ENCODE measurements at regions not wholly inside any gene's neighbourhood (a gene's known extent, or its start where the extent isn't known, plus 50 kb on each side); places are given as distances from the start of the nearest gene placed in this dataset.

DNA sequence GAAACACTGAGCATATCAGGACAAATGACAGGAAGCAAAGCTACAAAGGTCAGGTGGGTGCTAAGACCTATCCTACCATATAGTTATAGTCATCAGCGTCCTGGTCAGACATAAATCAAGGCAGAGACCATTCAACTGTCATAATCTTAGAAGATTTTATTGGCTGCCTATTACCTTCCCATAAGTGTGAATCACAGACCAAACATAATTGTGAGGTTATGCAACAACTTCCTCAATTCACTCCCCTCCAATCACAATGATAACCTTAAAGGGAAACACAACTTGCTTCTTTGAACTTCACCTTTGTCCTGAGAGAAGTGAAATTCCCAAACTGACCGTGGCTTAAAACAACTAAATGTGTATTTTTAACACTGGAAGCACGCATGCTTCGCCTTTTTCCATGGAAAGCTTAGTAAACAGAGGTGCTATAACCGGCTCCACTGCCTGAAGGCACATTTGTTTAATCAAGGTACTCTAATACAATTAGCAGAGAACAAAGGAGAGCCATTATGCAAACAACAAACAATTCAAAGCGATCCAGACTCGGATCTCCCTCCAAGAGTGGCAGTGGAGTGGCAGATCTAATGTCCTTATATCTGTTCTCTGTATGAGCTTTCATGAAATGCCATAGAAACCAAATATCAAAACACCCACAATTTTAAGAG, 84.9 kb downstream of the TMEM114 start:
- Histone ChIP-seq H3K4me3 (ENCODE audit: low read depth, low read length, poor library complexity, severe bottlenecking) (no peak overlapping the region), H3K4me1 (ENCODE audit: insufficient read depth, low read length, poor library complexity, severe bottlenecking) (no peaks in the 10 kb centered on the region), H3K9me2 (ENCODE audit: insufficient read depth, low read length) (no peaks in the 10 kb centered on the region), H2AFZ (ENCODE audit: low read length) (no peak overlapping the region), H3K79me2 (ENCODE audit: insufficient read depth, low read depth, low read length) (no peaks in the 10 kb centered on the region), H3K4me2 (ENCODE audit: low read length) (no peak overlapping the region), H4K20me1 (ENCODE audit: insufficient read depth, low read length) (no peaks in the 10 kb centered on the region), H3K27ac (ENCODE audit: low read depth, low read length, poor library complexity, severe bottlenecking) (no peak overlapping the region), H3K9me3 (ENCODE audit: low read length) (no peaks in the 10 kb centered on the region), H3K36me3 (ENCODE audit: insufficient read depth, low read length) (no peaks in the 10 kb centered on the region)
- BruUV-seq (replicated peaks): no TSS peak
- intact Hi-C loops (cut with micrococcal nuclease; ENCODE audit: unreplicated experiment): no loop called here
- no peak for DNase-seq (ENCODE audit: low spot score)
- TF ChIP-seq, protein P1, sequence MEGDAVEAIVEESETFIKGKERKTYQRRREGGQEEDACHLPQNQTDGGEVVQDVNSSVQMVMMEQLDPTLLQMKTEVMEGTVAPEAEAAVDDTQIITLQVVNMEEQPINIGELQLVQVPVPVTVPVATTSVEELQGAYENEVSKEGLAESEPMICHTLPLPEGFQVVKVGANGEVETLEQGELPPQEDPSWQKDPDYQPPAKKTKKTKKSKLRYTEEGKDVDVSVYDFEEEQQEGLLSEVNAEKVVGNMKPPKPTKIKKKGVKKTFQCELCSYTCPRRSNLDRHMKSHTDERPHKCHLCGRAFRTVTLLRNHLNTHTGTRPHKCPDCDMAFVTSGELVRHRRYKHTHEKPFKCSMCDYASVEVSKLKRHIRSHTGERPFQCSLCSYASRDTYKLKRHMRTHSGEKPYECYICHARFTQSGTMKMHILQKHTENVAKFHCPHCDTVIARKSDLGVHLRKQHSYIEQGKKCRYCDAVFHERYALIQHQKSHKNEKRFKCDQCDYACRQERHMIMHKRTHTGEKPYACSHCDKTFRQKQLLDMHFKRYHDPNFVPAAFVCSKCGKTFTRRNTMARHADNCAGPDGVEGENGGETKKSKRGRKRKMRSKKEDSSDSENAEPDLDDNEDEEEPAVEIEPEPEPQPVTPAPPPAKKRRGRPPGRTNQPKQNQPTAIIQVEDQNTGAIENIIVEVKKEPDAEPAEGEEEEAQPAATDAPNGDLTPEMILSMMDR (conservative IDR thresholded peaks at IDR 0.05; ENCODE audit: low read length): no peak
- TF ChIP-seq EZH2phosphoT487 (IDR thresholded peaks at IDR 0.05; ENCODE audit: borderline replicate concordance, low read depth, low read length): no peak
- ChIA-PET POLR2A (no interaction called here), CTCF (ENCODE audit: unreplicated experiment) (no interaction called here)

DNA sequence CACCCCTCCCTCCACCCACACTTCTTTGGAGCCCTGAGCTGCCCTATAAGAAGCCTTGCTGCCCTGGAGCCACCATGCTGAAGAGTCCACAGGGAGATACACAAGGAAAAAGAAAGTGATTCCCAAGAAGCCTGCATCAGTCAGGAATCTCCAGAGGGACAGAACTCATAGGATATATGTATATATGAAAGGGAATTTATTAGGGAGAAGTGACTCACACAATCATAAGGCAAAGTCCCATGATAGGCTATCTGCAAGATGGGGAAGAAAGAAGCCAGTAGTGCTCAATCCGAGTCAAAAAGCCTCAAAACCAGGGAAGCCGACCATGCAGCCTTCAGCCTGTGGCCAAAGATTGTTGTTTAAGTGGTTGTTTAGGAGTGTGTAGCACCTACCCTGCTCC, 87.9 kb downstream of the TMEM114 start:
- no peaks in the 10 kb centered on the region for H3K4me1 ChIP-seq (ENCODE audit: insufficient read depth, low read length, poor library complexity, severe bottlenecking)
- H3K79me2 ChIP-seq (ENCODE audit: insufficient read depth, low read depth, low read length): no peaks in the 10 kb centered on the region
- H4K20me1 ChIP-seq (ENCODE audit: insufficient read depth, low read length): no peaks in the 10 kb centered on the region
- H3K9me3 ChIP-seq (ENCODE audit: low read length): no peaks in the 10 kb centered on the region
- no peak for DNase-seq (ENCODE audit: low spot score)
- intact Hi-C loops (cut with micrococcal nuclease; ENCODE audit: unreplicated experiment): no loop called here
- TF ChIP-seq, protein P1 (conservative IDR thresholded peaks at IDR 0.05; ENCODE audit: low read length): no peak
- no peak for TF ChIP-seq EZH2phosphoT487 (IDR thresholded peaks at IDR 0.05; ENCODE audit: borderline replicate concordance, low read depth, low read length)
- H3K9me2 ChIP-seq (ENCODE audit: insufficient read depth, low read length): no peaks in the 10 kb centered on the region
- H2AFZ ChIP-seq (ENCODE audit: low read length): no peak overlapping the region
- no peak overlapping the region for H3K27ac ChIP-seq (ENCODE audit: low read depth, low read length, poor library complexity, severe bottlenecking)
- ChIA-PET POLR2A (no interaction called here), CTCF (ENCODE audit: unreplicated experiment) (no interaction called here)
- H3K36me3 ChIP-seq (ENCODE audit: insufficient read depth, low read length): no peaks in the 10 kb centered on the region
- H3K4me2 ChIP-seq (ENCODE audit: low read length): no peak overlapping the region
- no peak overlapping the region for H3K4me3 ChIP-seq (ENCODE audit: low read depth, low read length, poor library complexity, severe bottlenecking)
- no TSS peak for BruUV-seq (replicated peaks)

DNA sequence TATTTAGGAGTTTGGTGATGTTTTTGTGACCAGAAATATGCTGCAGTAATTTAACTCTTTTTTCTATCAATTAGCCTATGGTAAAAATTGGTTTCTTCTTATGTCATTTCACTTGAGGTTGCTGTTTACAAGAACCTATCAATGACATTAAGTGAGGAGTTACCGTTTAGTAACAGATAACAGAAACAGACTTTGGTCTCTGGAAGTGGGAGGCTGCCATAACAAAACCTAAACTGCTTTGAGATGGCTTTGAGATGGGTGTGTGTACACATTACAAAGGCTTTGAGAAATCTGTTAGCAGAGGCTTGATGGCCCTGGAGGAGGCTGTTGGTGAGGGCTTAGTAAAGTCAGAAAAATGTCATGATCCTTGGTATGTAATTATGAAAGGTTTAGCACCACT, 90.0 kb downstream of the TMEM114 start:
- no peaks in the 10 kb centered on the region for H3K9me2 ChIP-seq (ENCODE audit: insufficient read depth, low read length)

More for the DNA sequence above, 90.0 kb downstream of the TMEM114 start:
- no peak overlapping the region for H3K4me2 ChIP-seq (ENCODE audit: low read length)
- no peaks in the 10 kb centered on the region for H4K20me1 ChIP-seq (ENCODE audit: insufficient read depth, low read length)
- H3K36me3 ChIP-seq (ENCODE audit: insufficient read depth, low read length): no peaks in the 10 kb centered on the region
- no peaks in the 10 kb centered on the region for H3K9me3 ChIP-seq (ENCODE audit: low read length)
- no peak for DNase-seq (ENCODE audit: low spot score)
- CTCF ChIA-PET (ENCODE audit: unreplicated experiment): no interaction called here
- intact Hi-C loops (cut with micrococcal nuclease; ENCODE audit: unreplicated experiment): no loop called here
- no peaks in the 10 kb centered on the region for H3K79me2 ChIP-seq (ENCODE audit: insufficient read depth, low read depth, low read length)
- H2AFZ ChIP-seq (ENCODE audit: low read length): no peak overlapping the region
- TF ChIP-seq, protein P1 (conservative IDR thresholded peaks at IDR 0.05; ENCODE audit: low read length): no peak
- TF ChIP-seq EZH2phosphoT487 (IDR thresholded peaks at IDR 0.05; ENCODE audit: borderline replicate concordance, low read depth, low read length): no peak
- no TSS peak for BruUV-seq (replicated peaks)
- H3K27ac ChIP-seq (ENCODE audit: low read depth, low read length, poor library complexity, severe bottlenecking): no peak overlapping the region
- H3K4me1 ChIP-seq (ENCODE audit: insufficient read depth, low read length, poor library complexity, severe bottlenecking): no peaks in the 10 kb centered on the region
- POLR2A ChIA-PET: no interaction called here
- H3K4me3 ChIP-seq (ENCODE audit: low read depth, low read length, poor library complexity, severe bottlenecking): no peak overlapping the region

Measured in OCI-LY7 (cell line).